ENCODE measurements at regions not wholly inside any gene's neighbourhood (a gene's known extent, or its start where the extent isn't known, plus 50 kb on each side); places are given as distances from the start of the nearest gene placed in this dataset.

DNA sequence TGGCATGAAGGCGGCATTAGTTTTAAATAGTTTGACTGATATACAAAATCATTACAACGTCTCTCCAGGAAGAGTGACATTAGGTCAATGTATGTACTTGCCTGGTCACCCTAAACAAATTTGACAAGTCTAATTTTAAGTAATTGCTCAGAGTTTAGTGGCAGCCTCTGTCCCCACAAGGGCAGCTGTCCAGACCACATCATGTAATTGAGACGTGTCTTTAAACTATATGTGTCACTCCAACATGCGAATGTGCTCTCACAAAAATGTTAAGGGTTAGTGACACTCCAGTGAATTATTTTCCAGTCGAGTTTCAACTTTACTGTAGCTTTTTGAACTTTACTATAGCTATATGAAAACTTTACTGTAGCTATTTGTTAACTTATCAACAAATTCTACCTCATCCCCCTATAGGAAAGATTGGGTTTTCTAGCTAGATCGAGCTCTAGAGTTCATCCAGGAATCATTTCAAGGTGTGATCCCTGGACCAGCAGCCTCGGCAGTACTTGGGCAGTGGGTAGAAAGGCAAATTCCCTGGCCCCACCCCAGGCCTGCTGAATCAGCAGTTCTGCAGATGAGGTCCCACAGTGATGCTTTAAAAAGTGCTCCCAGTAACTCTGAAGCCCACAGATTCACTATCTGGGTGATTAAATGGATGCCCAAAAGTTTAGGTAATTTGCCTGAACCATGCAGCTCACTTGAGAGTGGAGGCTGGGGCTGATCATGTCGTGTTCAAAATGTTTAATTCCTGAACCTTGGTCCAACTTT lies 66.4 kb upstream of the POU3F3 start:
- TF ChIP-seq, protein P1, sequence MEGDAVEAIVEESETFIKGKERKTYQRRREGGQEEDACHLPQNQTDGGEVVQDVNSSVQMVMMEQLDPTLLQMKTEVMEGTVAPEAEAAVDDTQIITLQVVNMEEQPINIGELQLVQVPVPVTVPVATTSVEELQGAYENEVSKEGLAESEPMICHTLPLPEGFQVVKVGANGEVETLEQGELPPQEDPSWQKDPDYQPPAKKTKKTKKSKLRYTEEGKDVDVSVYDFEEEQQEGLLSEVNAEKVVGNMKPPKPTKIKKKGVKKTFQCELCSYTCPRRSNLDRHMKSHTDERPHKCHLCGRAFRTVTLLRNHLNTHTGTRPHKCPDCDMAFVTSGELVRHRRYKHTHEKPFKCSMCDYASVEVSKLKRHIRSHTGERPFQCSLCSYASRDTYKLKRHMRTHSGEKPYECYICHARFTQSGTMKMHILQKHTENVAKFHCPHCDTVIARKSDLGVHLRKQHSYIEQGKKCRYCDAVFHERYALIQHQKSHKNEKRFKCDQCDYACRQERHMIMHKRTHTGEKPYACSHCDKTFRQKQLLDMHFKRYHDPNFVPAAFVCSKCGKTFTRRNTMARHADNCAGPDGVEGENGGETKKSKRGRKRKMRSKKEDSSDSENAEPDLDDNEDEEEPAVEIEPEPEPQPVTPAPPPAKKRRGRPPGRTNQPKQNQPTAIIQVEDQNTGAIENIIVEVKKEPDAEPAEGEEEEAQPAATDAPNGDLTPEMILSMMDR (IDR thresholded peaks at IDR 0.05; ENCODE audit: borderline replicate concordance, extremely low read depth, low read length, poor library complexity, severe bottlenecking): no peak
- no peak for TF ChIP-seq EZH2 (IDR thresholded peaks at IDR 0.05; ENCODE audit: borderline replicate concordance, low read depth, low read length, severe bottlenecking)
